ENCODE measurements at regions not wholly inside any gene's neighbourhood (a gene's known extent, or its start where the extent isn't known, plus 50 kb on each side); places are given as distances from the start of the nearest gene placed in this dataset.
"Not testable (repeated sequence)": the region's sequence is repeated elsewhere in the genome, so short reads cannot be mapped to it uniquely, and the experiment has no call there.

DNA sequence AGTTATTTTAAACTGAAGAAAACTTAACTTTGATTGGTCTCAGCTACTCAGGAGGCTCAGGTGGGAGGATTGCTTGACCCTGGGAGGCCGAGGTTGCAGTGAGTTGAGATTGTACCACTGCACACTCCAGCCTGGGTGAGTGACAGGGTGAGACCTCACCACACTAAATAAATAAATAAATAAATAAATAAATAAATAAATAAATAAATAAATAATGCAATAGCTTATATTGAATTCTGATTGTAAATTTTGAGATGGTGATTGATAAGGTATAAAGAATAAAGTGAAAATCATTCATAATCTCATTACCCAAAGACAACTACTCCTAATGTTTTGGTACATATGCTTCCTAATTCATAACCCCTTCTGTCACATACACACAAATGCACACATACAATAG lies 58.1 kb downstream of the TUBA3C start:
- Mint-ChIP-seq H3K36me3 (no peaks in the 10 kb centered on the region), H3K4me1 (no peaks in the 10 kb centered on the region), H3K4me3 (no peak overlapping the region), H3K27me3 (ENCODE audit: low read depth in 3 of 3) (no peaks in the 10 kb centered on the region), H3K9me3 (peaks cover 0 to 24% (median 7%) of the 10 kb centered on the region in 6 donors), H3K27ac (no peak overlapping the region)
- DNase-seq, result no peak

DNA sequence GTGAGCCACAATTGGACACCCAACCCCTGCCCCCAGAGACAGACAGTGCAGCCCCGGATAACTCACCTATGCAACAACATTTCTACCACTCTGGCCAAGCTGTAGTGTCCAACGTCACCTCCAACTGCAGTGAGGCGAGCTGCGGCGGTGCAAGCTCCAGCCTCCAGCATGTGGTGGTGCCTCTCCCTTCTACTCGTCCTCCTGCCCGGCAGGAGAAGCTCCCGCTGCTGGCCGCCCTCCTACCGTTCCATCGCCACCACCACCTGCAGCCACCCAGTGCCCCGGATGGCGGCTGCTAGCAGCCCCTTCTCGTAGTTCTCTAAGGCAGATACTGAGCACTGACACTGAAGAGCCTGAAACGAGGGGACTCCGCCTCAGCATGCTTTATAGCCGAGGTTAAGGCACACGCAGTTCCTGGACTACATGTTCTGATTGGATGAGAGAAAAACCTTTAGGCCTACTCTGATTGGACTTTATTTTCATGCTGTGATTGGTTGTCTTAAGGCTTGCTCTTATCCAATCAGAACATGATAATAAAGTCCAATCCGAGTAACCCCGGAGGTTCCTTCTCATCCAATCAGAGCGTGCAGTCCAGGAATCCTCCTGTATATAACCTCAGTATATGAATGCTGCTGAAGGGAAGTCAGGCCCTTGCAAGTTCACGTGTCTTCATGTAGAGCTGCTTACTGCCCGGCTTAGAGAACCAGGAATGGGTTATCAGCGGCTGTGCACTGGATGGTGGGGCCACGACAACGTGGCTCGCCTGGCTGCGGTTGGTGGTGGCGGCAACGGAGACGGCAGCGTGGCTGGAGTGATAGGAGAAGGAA lies 63.5 kb downstream of the TUBA3C start:
- Mint-ChIP-seq H3K4me3 (no peak overlapping the region), H3K27me3 (ENCODE audit: low read depth in 3 of 3) (peaks cover 2% of the 10 kb centered on the region in 3 donors), H3K36me3 (peaks cover 0 to 3% (median 0%) of the 10 kb centered on the region in 3 donors), H3K9me3 (peaks cover 6 to 30% (median 11%) of the 10 kb centered on the region in 6 donors), H3K27ac (no peak overlapping the region), H3K4me1 (no peaks in the 10 kb centered on the region)
- DNase-seq, result no peak

DNA sequence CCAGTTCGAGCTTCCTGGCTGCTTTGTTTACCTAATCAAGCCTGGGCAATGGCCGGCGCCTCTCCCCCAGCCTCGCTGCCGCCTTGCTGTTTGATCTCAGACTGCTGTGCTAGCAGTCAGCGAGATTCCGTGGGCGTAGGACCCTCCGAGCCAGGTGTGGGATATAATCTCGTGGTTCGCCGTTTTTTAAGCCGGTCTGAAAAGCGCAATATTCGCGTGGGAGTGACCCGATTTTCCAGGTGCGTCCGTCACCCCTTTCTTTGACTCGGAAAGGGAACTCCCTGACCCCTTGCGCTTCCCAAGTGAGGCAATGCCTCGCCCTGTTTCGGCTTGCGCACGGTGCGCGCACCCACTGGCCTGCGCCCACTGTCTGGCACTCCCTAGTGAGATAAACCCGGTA lies 72.4 kb downstream of the TUBA3C start:
- peaks cover 6 to 28% (median 15%) of the 10 kb centered on the region in 6 donors for H3K9me3 Mint-ChIP-seq
- not testable (repeated sequence) for H3K36me3 Mint-ChIP-seq; H3K27me3 Mint-ChIP-seq (ENCODE audit: low read depth in 3 of 3); H3K4me1 Mint-ChIP-seq; DNase-seq
- peak overlapping the region in 2 of 6 donors; percentile 55 to 59 for H3K27ac Mint-ChIP-seq
- H3K4me3 Mint-ChIP-seq, result peak overlapping the region in 2 of 5 donors; percentile 54 to 78

DNA sequence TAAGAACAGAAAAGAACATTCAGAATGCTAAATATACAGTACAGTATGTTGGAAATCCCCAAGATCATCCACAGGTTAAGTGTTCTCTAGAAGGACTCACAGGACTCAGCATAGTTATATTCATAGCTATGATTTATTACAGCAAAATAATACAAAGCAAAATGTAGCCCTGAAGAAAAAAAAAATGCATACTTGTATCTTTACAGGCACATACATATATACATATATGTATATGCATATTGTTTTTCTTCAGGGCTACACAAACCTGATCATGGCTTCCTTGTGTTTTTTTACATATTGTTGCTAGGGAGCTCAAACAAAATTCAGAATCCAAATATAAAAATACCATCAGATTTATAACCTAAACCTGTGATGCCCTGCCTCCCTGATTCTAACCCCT lies 78.5 kb downstream of the TUBA3C start:
- DNase-seq, result no peak
- Mint-ChIP-seq H3K36me3 (no peaks in the 10 kb centered on the region), H3K27ac (no peak overlapping the region), H3K4me1 (no peaks in the 10 kb centered on the region), H3K4me3 (no peak overlapping the region), H3K9me3 (peaks cover 0 to 12% (median 3%) of the 10 kb centered on the region in 6 donors), H3K27me3 (ENCODE audit: low read depth in 3 of 3) (no peaks in the 10 kb centered on the region)

DNA sequence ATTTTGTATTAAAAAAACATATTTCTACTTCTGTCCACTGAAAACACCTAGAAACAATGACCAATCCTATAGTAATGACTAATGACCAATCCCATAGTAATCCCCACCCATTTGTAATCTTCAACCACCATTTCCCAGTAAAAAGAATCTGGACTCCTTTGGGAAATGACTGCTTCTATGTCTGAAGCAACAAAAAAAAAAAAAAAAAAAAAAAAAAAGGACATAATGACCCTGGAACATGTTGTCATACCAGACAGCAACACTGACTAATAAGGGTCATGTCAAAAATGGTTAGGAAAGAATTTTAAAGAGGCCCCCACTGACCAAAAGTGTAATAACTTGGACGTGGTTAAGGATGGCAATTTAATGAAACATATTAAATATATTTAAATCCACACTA lies 88.3 kb downstream of the TUBA3C start:
- Mint-ChIP-seq H3K36me3 (no peaks in the 10 kb centered on the region), H3K27ac (no peak overlapping the region), H3K27me3 (ENCODE audit: low read depth in 3 of 3) (peaks cover 0 to 4% (median 0%) of the 10 kb centered on the region in 3 donors), H3K9me3 (peaks cover 3 to 37% (median 8%) of the 10 kb centered on the region in 6 donors), H3K4me1 (no peaks in the 10 kb centered on the region), H3K4me3 (no peak overlapping the region)
- DNase-seq, result no peak

DNA sequence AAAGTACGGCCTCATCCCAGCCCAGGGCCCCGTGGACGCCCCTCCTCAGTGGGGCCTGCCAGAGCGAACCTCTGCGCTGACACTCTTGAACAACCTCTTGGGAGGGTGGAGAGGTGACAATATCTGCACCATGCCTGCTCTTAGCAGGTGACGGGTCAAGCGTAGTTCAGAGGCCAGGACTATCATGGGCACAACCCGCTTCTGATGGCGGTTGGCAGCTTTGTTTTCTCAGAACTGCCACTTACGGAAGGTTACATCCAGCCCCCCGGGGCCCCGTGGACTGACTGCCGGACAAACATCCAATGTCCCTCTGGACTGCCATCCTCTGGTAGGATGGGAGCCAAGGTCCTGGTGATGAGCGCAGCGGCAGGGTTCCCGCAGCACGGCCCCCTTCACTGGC lies 91.1 kb downstream of the TUBA3C start:
- H3K4me1 Mint-ChIP-seq, result no peaks in the 10 kb centered on the region
- H3K27ac Mint-ChIP-seq, result no peak overlapping the region
- peaks cover 4 to 32% (median 12%) of the 10 kb centered on the region in 6 donors for H3K9me3 Mint-ChIP-seq

DNA sequence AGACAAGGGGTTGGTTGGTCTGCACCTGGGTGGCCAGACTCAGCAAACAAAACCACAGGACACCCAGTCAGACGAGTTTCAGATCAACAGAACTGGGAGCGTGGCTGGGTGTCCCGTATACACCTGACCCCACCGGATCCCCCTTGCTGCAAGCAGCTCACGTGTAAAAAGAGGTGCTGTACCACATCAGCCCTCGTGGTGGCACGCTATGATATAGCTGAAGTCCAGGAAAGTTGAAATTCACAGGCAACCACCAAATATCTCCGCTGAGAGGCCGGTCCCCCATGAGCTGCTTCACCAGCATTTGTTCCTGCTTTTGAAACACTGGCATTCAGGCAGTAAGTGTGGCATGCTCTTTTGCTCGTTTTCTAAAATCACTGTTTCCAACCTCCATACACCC lies 92.3 kb downstream of the TUBA3C start:
- no peak overlapping the region for H3K4me3 Mint-ChIP-seq
- H3K36me3 Mint-ChIP-seq, result no peaks in the 10 kb centered on the region
- DNase-seq, result no peak
- H3K9me3 Mint-ChIP-seq, result peaks cover 3 to 38% (median 16%) of the 10 kb centered on the region in 6 donors
- H3K27me3 Mint-ChIP-seq (ENCODE audit: low read depth in 3 of 3), result peaks cover 0 to 1% (median 0%) of the 10 kb centered on the region in 3 donors
- no peaks in the 10 kb centered on the region for H3K4me1 Mint-ChIP-seq
- H3K27ac Mint-ChIP-seq, result no peak overlapping the region

More for the DNA sequence above, 91.1 kb downstream of the TUBA3C start:
- DNase-seq, result no peak
- no peaks in the 10 kb centered on the region for H3K36me3 Mint-ChIP-seq
- peaks cover 0 to 4% (median 0%) of the 10 kb centered on the region in 3 donors for H3K27me3 Mint-ChIP-seq (ENCODE audit: low read depth in 3 of 3)
- no peak overlapping the region for H3K4me3 Mint-ChIP-seq

DNA sequence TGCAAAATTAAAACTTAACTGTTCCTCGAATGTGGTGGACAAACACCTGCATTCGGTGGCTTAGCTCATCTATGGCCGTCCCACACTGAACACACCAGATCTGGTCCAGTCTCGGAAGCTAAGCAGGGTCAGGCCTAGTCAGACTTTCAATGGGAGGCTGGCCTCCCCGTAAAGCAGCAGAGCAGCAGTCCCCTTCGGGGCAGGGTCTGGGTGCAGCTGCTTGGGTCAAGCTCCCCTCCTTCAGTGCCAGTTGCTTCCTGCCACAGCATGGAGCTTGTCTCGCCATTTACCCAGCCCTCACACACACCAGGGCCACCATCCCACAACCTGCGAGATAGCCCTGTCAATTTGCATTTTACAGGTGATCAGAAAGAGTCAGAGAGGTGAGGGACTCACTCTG lies 93.2 kb downstream of the TUBA3C start:
- H3K9me3 Mint-ChIP-seq, result peaks cover 3 to 46% (median 16%) of the 10 kb centered on the region in 6 donors
- no peak overlapping the region for H3K4me3 Mint-ChIP-seq
- H3K27me3 Mint-ChIP-seq (ENCODE audit: low read depth in 3 of 3), result peaks cover 0 to 1% (median 0%) of the 10 kb centered on the region in 3 donors
- no peak overlapping the region for H3K27ac Mint-ChIP-seq
- H3K36me3 Mint-ChIP-seq, result no peaks in the 10 kb centered on the region
- H3K4me1 Mint-ChIP-seq, result no peaks in the 10 kb centered on the region
- DNase-seq, result no peak

DNA sequence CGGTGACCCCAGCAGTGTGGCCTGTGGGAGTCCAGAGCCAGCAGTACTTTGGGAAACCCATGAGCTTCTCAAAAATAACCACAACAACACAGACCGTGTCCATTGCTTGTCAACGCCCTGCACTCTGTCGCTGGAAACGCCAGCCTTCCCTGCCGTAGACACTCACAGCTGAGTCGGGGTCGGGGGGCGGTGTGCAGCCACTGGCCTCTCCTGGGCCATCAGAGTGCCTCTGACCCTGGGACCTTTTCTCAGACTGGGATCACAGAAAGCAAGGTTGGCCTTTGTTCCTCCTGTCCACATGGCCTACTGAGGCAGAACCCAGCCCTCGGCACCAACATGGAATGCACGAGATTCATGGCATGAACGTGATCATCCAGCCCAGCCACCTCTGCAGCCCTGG lies 95.7 kb downstream of the TUBA3C start:
- no peak for DNase-seq
- H3K4me1 Mint-ChIP-seq, result no peaks in the 10 kb centered on the region
- peaks cover 8 to 41% (median 16%) of the 10 kb centered on the region in 6 donors for H3K9me3 Mint-ChIP-seq
- no peaks in the 10 kb centered on the region for H3K36me3 Mint-ChIP-seq
- no peaks in the 10 kb centered on the region for H3K27me3 Mint-ChIP-seq (ENCODE audit: low read depth in 3 of 3)
- H3K27ac Mint-ChIP-seq, result no peak overlapping the region
- H3K4me3 Mint-ChIP-seq, result no peak overlapping the region

DNA sequence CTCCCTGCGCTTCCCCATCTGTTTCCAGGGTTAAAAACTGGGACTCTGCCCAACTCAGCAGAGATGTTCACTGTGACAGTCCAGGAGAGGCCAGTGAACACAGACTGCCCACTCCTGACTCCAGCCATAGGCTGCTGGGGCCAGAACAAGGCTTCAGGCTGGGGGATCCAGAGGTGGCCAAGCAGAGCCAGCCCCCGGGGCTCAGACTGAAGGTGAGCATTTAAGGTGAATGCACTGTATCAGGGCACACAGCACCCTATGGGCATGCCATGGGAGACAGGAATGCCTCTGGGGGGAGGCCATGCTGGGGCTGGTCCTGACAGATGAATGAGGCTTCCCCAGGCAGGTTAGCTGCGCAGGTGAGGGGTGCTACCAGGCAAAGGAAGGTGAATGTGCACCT lies 96.4 kb downstream of the TUBA3C start:
- H3K4me1 Mint-ChIP-seq, result no peaks in the 10 kb centered on the region
- no peaks in the 10 kb centered on the region for H3K36me3 Mint-ChIP-seq
- H3K4me3 Mint-ChIP-seq, result no peak overlapping the region
- peaks cover 8 to 44% (median 16%) of the 10 kb centered on the region in 6 donors for H3K9me3 Mint-ChIP-seq
- H3K27ac Mint-ChIP-seq, result no peak overlapping the region
- DNase-seq, result no peak
- no peaks in the 10 kb centered on the region for H3K27me3 Mint-ChIP-seq (ENCODE audit: low read depth in 3 of 3)

DNA sequence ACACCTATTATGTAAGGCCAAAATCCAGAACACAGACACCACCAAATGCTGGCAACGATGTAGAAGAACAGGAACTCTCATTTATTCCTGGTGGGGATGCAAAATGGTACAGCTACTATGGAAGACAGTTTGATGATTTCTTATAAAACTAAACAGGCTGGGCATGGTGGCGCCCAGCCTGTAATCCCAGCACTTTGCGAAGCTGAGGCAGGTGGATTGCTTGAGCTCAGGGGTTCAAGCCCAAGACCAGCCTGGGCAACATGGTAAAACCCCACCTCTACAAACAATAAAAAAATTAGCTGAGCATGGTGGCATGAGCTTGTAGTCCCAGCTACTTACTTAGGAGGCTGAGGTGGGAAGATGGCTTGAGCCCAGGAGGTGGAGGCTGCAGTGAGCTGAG lies 98.3 kb downstream of the TUBA3C start:
- Mint-ChIP-seq H3K36me3 (no peaks in the 10 kb centered on the region), H3K4me1 (no peaks in the 10 kb centered on the region), H3K27ac (no peak overlapping the region), H3K9me3 (peaks cover 9 to 45% (median 19%) of the 10 kb centered on the region in 6 donors), H3K4me3 (no peak overlapping the region), H3K27me3 (ENCODE audit: low read depth in 3 of 3) (no peaks in the 10 kb centered on the region)
- DNase-seq, result no peak

DNA sequence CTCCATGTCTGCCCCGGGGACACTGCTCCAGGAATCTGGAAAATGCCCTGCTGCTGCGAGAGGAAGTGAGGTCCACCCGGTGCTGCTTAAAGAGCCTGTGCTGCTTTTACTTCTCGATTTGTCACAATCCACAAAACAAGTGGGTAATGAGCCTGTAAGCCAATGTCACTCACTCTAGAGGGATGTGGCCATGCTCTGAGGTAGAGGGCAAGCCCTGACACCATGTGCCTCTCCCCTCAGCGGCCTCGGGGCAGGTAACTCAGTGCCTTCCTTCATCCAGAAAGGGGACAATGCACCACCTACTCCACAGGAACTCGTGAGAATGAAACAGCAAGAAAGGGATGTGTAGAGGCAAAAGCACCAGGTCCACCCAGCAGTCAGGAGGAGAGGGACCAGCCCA lies 106.2 kb downstream of the TUBA3C start:
- Mint-ChIP-seq H3K9me3 (peaks cover 7 to 41% (median 18%) of the 10 kb centered on the region in 6 donors), H3K27me3 (ENCODE audit: low read depth in 3 of 3) (peaks cover 0 to 4% (median 0%) of the 10 kb centered on the region in 3 donors), H3K4me3 (no peak overlapping the region), H3K36me3 (peaks cover 0 to 4% (median 4%) of the 10 kb centered on the region in 3 donors), H3K4me1 (no peaks in the 10 kb centered on the region), H3K27ac (no peak overlapping the region)
- no peak for DNase-seq

DNA sequence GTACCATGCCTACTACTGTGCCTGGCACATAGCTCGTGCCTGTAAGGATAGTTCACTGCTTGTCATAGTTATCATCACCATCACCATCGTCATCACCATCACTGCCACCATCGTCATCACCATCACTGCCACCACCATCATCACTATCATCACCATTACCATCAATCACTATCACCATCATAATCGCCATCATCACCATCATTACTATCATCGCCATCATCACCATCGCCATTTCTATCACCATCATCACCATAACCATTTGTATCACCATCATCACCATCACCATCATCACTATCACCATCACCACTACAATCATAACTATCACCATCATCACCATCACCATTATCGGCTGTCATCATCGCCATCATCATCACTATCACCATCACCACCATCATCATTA lies 107.1 kb downstream of the TUBA3C start:
- peaks cover 7 to 38% (median 19%) of the 10 kb centered on the region in 6 donors for H3K9me3 Mint-ChIP-seq
- H3K4me3 Mint-ChIP-seq, result no peak overlapping the region
- no peak for DNase-seq
- peaks cover 0 to 4% (median 0%) of the 10 kb centered on the region in 3 donors for H3K27me3 Mint-ChIP-seq (ENCODE audit: low read depth in 3 of 3)
- H3K36me3 Mint-ChIP-seq, result peaks cover 0 to 4% (median 4%) of the 10 kb centered on the region in 3 donors
- no peak overlapping the region for H3K27ac Mint-ChIP-seq
- H3K4me1 Mint-ChIP-seq, result no peaks in the 10 kb centered on the region

DNA sequence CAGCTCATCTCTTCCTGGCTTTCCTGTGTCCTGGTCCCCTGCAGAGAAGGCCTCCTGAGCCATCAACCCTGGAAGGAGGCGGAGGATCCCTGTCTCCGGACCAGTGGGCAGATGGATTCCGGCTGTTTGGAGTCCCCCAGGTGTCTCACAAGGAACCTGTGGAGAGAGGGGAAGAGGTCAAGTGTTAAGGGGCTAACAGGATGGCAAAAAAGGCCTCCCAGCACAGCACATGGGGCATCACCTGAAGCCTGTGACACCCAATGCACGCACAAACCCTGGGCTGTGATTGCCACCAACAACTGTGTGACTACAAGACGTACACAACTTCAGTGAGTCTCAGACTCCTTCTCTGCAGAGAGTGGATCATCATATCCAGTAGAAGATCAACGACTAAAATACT lies 107.5 kb downstream of the TUBA3C start:
- not testable (repeated sequence) for H3K27me3 Mint-ChIP-seq (ENCODE audit: low read depth in 3 of 3); H3K27ac Mint-ChIP-seq; H3K36me3 Mint-ChIP-seq; H3K4me1 Mint-ChIP-seq; DNase-seq; H3K4me3 Mint-ChIP-seq
- H3K9me3 Mint-ChIP-seq, result peaks cover 7 to 35% (median 15%) of the 10 kb centered on the region in 6 donors

Data from immature natural killer cell (primary cell).